Neural cell (in vitro differentiated cells): ENCODE measurements at regions not wholly inside any gene's neighbourhood (a gene's known extent, or its start where the extent isn't known, plus 50 kb on each side); places are given as distances from the start of the nearest gene placed in this dataset.

Source experiments
- MXI1 ChIP-seq: fragments of 450-650 bp; conservative IDR thresholded peaks from 2 replicates; pipeline ENCODE4 v1.6.1; 2014; ENCODE audit warnings: antibody characterized with exemption, mild to moderate bottlenecking; ENCODE audit not compliant: poor library complexity, severe bottlenecking
- POLR2AphosphoS5 ChIP-seq: IDR thresholded peaks from 2 replicates; pipeline ENCODE4 v1.6.1; 2012
- TF ChIP-seq, protein P1 (sequence below): fragments of 450-650 bp; IDR thresholded peaks from 2 replicates; pipeline ENCODE4 v1.5.1; 2014; ENCODE audit warnings: antibody characterized with exemption, mild to moderate bottlenecking, moderate library complexity; ENCODE audit not compliant: poor library complexity, severe bottlenecking
- TF ChIP-seq, protein P2 (sequence below): IDR thresholded peaks from 2 replicates; pipeline ENCODE4 v1.6.1; 2012; ENCODE audit warnings: borderline replicate concordance

- TF ChIP-seq, protein P1, sequence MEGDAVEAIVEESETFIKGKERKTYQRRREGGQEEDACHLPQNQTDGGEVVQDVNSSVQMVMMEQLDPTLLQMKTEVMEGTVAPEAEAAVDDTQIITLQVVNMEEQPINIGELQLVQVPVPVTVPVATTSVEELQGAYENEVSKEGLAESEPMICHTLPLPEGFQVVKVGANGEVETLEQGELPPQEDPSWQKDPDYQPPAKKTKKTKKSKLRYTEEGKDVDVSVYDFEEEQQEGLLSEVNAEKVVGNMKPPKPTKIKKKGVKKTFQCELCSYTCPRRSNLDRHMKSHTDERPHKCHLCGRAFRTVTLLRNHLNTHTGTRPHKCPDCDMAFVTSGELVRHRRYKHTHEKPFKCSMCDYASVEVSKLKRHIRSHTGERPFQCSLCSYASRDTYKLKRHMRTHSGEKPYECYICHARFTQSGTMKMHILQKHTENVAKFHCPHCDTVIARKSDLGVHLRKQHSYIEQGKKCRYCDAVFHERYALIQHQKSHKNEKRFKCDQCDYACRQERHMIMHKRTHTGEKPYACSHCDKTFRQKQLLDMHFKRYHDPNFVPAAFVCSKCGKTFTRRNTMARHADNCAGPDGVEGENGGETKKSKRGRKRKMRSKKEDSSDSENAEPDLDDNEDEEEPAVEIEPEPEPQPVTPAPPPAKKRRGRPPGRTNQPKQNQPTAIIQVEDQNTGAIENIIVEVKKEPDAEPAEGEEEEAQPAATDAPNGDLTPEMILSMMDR, result no peak
- TF ChIP-seq, protein P2, sequence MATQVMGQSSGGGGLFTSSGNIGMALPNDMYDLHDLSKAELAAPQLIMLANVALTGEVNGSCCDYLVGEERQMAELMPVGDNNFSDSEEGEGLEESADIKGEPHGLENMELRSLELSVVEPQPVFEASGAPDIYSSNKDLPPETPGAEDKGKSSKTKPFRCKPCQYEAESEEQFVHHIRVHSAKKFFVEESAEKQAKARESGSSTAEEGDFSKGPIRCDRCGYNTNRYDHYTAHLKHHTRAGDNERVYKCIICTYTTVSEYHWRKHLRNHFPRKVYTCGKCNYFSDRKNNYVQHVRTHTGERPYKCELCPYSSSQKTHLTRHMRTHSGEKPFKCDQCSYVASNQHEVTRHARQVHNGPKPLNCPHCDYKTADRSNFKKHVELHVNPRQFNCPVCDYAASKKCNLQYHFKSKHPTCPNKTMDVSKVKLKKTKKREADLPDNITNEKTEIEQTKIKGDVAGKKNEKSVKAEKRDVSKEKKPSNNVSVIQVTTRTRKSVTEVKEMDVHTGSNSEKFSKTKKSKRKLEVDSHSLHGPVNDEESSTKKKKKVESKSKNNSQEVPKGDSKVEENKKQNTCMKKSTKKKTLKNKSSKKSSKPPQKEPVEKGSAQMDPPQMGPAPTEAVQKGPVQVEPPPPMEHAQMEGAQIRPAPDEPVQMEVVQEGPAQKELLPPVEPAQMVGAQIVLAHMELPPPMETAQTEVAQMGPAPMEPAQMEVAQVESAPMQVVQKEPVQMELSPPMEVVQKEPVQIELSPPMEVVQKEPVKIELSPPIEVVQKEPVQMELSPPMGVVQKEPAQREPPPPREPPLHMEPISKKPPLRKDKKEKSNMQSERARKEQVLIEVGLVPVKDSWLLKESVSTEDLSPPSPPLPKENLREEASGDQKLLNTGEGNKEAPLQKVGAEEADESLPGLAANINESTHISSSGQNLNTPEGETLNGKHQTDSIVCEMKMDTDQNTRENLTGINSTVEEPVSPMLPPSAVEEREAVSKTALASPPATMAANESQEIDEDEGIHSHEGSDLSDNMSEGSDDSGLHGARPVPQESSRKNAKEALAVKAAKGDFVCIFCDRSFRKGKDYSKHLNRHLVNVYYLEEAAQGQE, result no peak
- no peak for TF ChIP-seq POLR2AphosphoS5
- TF ChIP-seq MXI1, result no peak
Observed at GRCh38 chr10:44781131-44781530, 130.0 kb upstream of the TMEM72 start.
